Stromal cell of bone marrow (primary cell): ENCODE measurements at regions not wholly inside any gene's neighbourhood (a gene's known extent, or its start where the extent isn't known, plus 50 kb on each side); places are given as distances from the start of the nearest gene placed in this dataset.
"Not testable (repeated sequence)": the region's sequence is repeated elsewhere in the genome, so short reads cannot be mapped to it uniquely, and the experiment has no call there.

Source experiments
- DNase-seq: peaks from one replicate; pipeline ENCODE4 v3.0.0-alpha.2; 2012; ENCODE audit warnings: low read depth

- no peak for DNase-seq
These were observed 145.4 kb upstream of the ZBED5 start for GRCh38 chr11:11003226-11003625.

DNA sequence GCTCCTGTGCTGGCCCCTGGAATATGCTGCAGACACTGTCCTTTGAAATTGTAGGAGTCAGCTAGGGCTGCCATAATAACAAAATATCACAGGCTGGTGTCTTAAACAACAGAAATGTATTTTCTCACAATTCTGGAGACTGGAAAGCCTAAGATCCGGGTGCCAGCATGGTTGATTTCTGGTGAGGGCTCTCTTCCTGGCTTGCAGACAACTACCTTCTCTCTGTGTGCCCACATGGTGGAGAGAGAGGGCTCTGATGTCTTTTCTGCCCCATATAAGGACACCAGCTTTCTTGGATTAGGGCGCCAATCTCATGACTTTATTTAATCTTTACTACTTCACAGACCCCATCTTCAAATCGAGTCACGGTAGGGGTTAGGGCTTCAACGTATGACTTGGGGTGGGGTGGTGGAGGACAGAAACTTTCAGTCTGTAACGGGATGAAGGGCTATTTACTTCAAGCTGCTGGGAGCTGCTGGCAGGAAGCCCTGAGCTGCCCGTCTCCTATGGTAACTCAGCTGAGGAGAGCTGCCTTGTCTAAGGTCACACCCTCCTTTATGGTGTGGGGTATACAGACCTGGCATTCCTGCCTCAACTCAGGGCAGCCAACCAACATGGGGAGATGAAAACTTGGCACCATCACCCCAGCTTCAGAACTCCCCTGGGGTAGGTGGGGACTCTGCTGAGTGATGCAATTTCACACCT, 142.9 kb upstream of the ZBED5 start:
- no peak for DNase-seq

- DNase-seq, result no peak
These were observed 140.8 kb upstream of the ZBED5 start for GRCh38 chr11:10998674-10999073.

- DNase-seq, result no peak
These were observed 138.8 kb upstream of the ZBED5 start for GRCh38 chr11:10996678-10997077.

- peak; percentile 51 for DNase-seq
These were observed 135.8 kb upstream of the ZBED5 start for GRCh38 chr11:10993640-10994039.

- DNase-seq, result no peak
These were observed 135.3 kb upstream of the ZBED5 start for GRCh38 chr11:10993186-10993585.

DNA sequence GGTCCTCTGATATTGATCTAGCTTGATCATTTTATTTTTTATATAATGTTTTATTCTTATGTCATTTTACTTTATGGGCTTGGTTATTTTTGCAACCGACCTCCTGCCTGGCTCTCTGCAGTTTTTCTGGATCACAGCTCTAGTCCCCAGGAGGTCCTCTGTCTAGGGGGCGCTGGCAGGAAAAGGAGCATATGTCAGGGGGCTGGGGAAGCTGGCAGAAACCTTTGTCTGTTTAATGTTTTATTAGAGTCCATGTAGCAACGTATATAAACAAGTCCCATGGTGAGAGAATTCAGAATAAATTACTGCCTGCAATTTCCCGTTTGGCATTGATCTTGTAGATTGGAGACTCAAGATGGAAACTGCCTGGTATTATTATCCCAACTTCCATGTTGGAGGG, 133.5 kb upstream of the ZBED5 start:
- DNase-seq, result no peak

- peak; percentile 66 for DNase-seq
These were observed 132.9 kb upstream of the ZBED5 start for GRCh38 chr11:10990637-10991193.

GRCh38 chr11:10990160-10990559, 132.3 kb upstream of the ZBED5 start:
- DNase-seq, result no peak

GRCh38 chr11:10986006-10986405, 128.2 kb upstream of the ZBED5 start:
- DNase-seq, result no peak

- DNase-seq, result no peak
These were observed 126.9 kb upstream of the ZBED5 start for GRCh38 chr11:10984742-10985141.

DNA sequence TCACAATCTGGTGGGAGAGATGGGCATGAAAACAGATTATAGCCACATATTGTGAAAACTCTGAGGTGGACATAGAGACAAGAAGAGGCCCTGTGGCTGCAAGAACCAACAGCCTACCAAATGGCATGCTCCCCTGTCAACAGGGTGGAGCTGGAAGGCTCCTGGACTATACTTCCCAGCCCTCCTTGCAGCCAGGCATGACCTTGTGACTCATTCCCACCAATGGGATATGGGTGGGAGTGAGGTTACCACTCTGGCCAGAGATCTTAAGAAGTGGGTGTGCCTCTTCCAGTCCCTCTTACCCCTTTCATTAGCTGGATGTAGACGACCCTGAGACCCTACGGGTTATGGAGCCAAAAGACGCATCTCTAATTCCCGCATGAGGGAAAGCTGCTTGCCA, 126.4 kb upstream of the ZBED5 start:
- DNase-seq, result no peak

- no peak for DNase-seq
These were observed 125.1 kb upstream of the ZBED5 start for GRCh38 chr11:10982704-10983510.

DNA sequence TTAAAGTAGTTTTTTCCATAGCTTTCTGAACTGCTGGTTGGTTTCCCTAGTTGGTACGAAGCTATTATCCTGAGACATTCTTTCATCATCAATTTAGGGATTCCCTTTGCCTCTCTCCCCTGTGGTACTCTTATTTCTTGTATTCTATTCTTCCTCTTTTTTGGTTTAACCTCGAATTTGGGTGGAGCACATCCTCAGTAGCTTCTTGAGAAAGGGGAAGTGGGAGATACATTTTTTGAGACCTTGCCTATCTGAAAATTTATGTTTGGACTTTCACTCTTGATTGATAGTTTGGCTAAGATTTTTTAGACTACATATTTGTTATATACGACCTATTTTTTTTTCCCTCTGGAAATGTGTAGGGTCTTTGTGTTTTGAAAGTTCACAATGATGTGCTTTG, 121.7 kb upstream of the ZBED5 start:
- DNase-seq, result no peak

DNA sequence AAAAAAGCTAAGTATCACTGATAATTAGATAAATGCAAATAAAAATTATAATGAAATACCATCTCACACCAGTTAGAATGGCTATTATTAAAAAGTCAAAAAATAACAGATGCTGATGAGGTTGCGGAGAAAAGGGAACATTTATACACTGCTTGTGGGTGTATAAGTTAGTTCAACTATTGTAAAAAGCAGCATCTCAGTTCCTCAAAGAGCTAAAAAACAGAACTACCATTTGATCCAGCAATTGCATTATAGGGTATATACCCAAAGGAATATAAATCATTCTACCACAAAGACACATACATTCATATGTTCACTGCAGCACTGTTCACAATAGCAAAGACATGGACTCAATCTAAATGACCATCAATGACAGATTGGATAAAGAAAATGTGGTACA, 120.3 kb upstream of the ZBED5 start:
- DNase-seq, result no peak

GRCh38 chr11:10975287-10975721, 117.5 kb upstream of the ZBED5 start:
- no peak for DNase-seq

DNA sequence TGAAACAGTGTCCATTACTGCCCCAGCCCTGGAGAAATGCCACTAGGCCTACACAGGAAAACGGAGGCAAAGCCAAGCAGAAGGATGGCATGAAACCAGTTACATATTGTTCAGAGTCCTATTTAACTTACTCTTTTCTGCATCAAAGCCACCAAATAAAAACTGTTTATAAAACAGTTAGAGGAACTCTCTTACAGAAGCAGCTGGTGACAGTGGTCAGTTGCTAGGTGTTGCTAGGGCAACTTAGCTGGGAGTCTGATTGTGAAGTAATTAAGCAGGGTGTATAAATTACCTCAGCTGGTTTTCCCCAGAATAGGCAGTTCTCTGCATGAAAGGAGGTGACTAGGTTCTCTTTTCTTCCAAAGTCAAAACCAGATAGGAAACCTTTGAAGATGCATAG, 115.6 kb upstream of the ZBED5 start:
- no peak for DNase-seq

DNA sequence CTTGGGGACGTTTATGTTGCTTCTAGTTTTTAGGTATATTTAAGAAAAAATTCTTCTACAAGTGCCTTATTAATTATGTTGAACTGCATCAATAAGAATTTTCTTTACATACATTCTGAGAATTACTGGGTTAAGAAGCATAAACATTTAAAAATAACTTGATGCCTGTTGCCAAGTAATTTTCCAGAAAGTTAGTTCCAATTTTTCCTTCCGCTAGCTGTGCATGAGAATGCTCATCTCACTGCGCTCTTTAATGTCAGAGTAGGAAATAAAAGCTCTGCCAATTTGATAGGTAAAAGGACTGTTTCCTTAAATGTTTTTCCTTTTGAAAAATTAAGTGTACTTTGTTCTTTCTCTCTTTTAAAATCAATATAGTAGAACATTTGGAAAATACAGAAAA, 113.1 kb upstream of the ZBED5 start:
- no peak for DNase-seq

DNA sequence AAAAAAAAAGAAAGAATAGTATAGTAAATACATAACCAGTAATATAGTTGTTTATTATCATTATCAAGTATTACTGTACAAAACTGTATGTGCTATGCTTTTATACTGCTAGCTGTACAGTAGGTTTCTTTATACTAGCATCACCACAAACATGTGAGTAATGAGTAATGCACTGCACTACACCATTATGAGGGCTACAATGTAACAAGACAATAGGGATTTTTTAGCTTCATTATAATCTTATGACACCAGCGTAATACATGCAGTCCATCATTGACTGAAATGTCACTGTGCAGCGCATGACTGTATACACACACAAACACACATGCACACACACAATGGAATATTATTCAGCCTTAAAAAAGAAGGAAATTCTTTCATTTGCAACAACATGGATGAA, 111.5 kb upstream of the ZBED5 start:
- no peak for DNase-seq

DNA sequence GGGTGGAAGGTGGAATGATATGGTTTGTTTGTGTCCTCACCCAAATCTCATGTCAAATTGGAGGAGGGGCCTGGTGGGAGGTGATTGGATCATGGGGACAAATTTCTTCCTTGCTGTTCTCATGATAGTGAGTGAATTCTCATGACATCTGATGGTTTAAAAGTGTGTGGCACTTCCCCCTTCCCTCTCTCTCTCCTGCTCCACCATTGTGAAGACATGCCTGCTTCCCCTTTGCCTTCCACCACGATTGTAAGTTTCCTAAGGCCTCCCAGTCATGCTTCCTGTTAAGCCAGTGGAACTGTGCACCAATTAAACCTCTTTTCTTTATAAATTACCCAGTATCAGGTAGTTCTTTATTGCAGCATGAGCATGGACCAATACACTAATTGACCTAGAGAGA, 99.0 kb upstream of the ZBED5 start:
- not testable (repeated sequence) for DNase-seq

- DNase-seq, result no peak
These were observed 97.8 kb upstream of the ZBED5 start for GRCh38 chr11:10955616-10956015.

DNA sequence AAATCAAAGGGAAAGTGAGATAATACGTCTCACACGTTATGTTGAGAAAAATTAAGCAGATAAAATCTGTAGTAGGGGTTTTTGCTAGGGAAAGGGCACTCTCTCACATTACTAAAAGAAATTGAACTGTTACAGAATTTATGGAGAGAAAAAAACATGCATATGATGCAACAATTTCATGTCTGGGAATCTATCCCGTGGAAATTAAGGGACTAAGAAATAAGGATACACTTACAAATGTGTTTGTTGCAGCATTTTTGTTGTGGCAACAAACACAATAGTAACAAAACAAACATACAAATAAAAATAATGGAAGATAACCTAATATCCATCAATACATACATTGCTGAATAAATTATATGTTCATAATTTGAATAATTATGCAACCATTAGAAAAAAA, 96.3 kb upstream of the ZBED5 start:
- DNase-seq, result no peak

DNA sequence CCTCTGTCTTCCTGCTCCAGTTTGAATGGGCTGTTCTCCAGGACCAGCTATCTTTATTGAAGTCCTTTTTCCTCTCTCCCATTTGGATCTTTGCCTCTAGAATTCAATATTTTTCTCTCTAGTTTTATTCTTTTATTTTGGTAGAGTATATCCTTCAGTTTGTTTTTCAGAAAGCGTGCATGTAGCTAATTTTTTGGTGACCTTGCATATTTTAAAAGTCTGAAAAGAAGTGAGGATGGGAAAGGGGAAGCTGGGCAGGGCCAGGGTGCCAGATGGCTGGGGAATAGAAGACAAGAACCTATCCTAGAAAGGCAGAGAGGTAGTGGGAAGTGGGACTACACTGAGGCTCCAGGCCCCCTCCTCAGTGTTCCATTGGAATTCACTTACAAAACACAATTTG, 95.0 kb upstream of the ZBED5 start:
- no peak for DNase-seq
